ENCODE measurements at regions not wholly inside any gene's neighbourhood (a gene's known extent, or its start where the extent isn't known, plus 50 kb on each side); places are given as distances from the start of the nearest gene placed in this dataset.
A peak's percentile ranks its signal among the peaks of the same experiment; 100 is the strongest.

- CTCF ChIA-PET = interaction anchor here (1.3 to 2.7 kb wide), 3 partner anchors 9 to 77 kb away, joined by 3 to 18 read pairs (median 6); a partner anchor contains a TSS
- H3K9me3 Mint-ChIP-seq = no peaks in the 10 kb centered on the region
- H3K27me3 Mint-ChIP-seq = no peaks in the 10 kb centered on the region
- peak overlapping the region; percentile 94 for H3K27ac Mint-ChIP-seq
- H3K4me1 Mint-ChIP-seq = peaks cover 46% of the 10 kb centered on the region
- DNase-seq (no peak), ATAC-seq (ENCODE audit: low read depth) (peak; percentile 94)
- peak overlapping the region; percentile 78 for H3K4me3 Mint-ChIP-seq
- intact Hi-C loops (cut with micrococcal nuclease) = loop anchor here (1.0 to 5.0 kb wide), 8 partner anchors 31 to 667 kb away; partner anchors contain the start of genes ATP5F1A, EPG5, HAUS1 and KATNAL2
- POLR2A ChIA-PET = interaction anchor here (0.6 to 2.1 kb wide), 7 partner anchors 11 to 1723 kb away, joined by 3 to 16 read pairs (median 6); partner anchors contain the start of genes ATP5F1A, KATNAL2 and PIAS2
- H3K36me3 Mint-ChIP-seq (ENCODE audit: low read depth) = peaks cover 28% of the 10 kb centered on the region
- TF ChIP-seq, protein P1, sequence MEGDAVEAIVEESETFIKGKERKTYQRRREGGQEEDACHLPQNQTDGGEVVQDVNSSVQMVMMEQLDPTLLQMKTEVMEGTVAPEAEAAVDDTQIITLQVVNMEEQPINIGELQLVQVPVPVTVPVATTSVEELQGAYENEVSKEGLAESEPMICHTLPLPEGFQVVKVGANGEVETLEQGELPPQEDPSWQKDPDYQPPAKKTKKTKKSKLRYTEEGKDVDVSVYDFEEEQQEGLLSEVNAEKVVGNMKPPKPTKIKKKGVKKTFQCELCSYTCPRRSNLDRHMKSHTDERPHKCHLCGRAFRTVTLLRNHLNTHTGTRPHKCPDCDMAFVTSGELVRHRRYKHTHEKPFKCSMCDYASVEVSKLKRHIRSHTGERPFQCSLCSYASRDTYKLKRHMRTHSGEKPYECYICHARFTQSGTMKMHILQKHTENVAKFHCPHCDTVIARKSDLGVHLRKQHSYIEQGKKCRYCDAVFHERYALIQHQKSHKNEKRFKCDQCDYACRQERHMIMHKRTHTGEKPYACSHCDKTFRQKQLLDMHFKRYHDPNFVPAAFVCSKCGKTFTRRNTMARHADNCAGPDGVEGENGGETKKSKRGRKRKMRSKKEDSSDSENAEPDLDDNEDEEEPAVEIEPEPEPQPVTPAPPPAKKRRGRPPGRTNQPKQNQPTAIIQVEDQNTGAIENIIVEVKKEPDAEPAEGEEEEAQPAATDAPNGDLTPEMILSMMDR (IDR thresholded peaks at IDR 0.05) = no peak
Observed at GRCh38 chr18:46250084-46250811, 146.1 kb downstream of the HAUS1 start.

DNA sequence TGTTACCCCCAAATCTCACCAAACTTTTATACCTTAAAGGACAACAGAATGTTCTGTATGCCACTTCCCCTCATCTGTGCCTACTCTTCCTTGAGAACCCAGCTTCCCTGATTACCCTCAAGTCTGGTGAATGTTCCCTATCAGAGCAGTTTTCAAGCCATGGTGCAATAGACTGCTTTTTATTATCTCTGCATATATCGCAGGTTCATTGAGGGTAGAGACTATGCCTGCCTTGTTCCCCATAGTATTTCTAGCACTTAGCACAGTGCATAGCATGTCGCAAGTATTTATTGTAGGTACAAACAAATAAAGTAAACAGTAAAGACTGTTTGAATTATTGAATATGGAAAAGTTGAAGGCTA is 146.6 kb downstream of the HAUS1 start:
- no peaks in the 10 kb centered on the region for H3K9me3 Mint-ChIP-seq

DNA sequence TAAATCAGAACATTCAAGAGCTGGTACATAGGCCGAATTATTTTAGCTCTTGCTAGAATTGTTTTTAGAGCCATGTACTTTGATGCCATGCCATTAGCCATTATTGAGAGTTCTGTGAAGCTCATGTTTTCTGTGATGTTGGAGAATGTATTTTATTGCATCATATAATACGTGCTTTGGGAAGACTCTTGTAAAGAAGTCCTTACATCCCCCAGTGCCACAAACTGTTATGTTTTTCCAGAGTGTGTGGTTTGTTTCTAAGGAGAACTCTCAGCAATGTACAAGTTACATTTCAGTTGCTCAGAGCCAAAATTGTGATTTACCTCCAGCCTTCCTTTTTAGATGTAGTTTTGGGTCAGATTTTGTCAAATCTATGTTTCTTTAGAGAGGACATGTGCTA is 148.6 kb downstream of the HAUS1 start:
- peaks cover 40% of the 10 kb centered on the region for H3K4me1 Mint-ChIP-seq

More for the DNA sequence above, 146.6 kb downstream of the HAUS1 start:
- TF ChIP-seq, protein P1 (IDR thresholded peaks at IDR 0.05) = no peak
- Mint-ChIP-seq H3K36me3 (ENCODE audit: low read depth) (peaks cover 31% of the 10 kb centered on the region), H3K4me3 (peak overlapping the region; percentile 78), H3K4me1 (peaks cover 43% of the 10 kb centered on the region), H3K27ac (peak overlapping the region; percentile 94), H3K27me3 (no peaks in the 10 kb centered on the region)
- CTCF ChIA-PET = interaction anchor here (1.3 to 2.7 kb wide), 3 partner anchors 9 to 77 kb away, joined by 3 to 18 read pairs (median 6); a partner anchor contains a TSS
- no peak for DNase-seq
- intact Hi-C loops (cut with micrococcal nuclease) = loop anchor here (1.0 to 5.0 kb wide), 8 partner anchors 30 to 666 kb away; partner anchors contain the start of genes ATP5F1A, EPG5, HAUS1 and KATNAL2
- POLR2A ChIA-PET = interaction anchor here (0.6 to 2.1 kb wide), 5 partner anchors 14 to 1723 kb away, joined by 3 to 16 read pairs (median 7); partner anchors contain the start of genes ATP5F1A, KATNAL2 and PIAS2
- peak; percentile 19 for ATAC-seq (ENCODE audit: low read depth)

DNA sequence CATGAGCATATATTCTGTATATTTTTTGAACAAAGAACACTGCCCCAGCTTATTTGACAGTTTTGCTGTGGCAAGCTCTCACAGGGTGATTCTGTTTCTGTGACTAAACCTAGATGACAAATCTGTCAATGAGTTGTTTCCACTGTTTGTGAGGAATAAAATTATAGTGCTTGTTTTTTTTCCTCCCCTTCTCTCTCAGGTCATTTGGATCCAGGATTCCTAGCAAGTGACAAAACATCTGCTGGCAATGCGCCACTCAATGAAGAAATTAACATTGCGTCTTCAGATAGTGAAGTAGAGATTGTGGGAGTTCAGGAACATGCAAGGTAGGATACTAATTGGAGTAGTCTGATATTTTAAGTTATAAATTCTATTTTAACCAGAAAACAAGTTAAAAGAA is 149.3 kb downstream of the HAUS1 start:
- peaks cover 33% of the 10 kb centered on the region for H3K4me1 Mint-ChIP-seq
- H3K4me3 Mint-ChIP-seq = no peak overlapping the region
- ChIA-PET CTCF (interaction anchor here (1.2 kb wide), 1 partner anchor 80 kb away, joined by 3 read pairs; a partner anchor contains a TSS), POLR2A (no interaction called here)
- H3K27me3 Mint-ChIP-seq = no peaks in the 10 kb centered on the region
- H3K27ac Mint-ChIP-seq = peak overlapping the region; percentile 26
- intact Hi-C loops (cut with micrococcal nuclease) = loop anchor here (5.0 kb wide), 1 partner anchor 41 kb away; no protein-coding TSS in a partner anchor
- TF ChIP-seq, protein P1 (IDR thresholded peaks at IDR 0.05) = no peak
- H3K36me3 Mint-ChIP-seq (ENCODE audit: low read depth) = peaks cover 46% of the 10 kb centered on the region
- no peaks in the 10 kb centered on the region for H3K9me3 Mint-ChIP-seq
- ATAC-seq (ENCODE audit: low read depth) (no peak), DNase-seq (no peak)

More for the DNA sequence above, 148.6 kb downstream of the HAUS1 start:
- CTCF ChIA-PET = no interaction called here
- TF ChIP-seq, protein P1 (IDR thresholded peaks at IDR 0.05) = no peak
- Mint-ChIP-seq H3K36me3 (ENCODE audit: low read depth) (peaks cover 46% of the 10 kb centered on the region), H3K27me3 (no peaks in the 10 kb centered on the region), H3K9me3 (no peaks in the 10 kb centered on the region), H3K27ac (peak overlapping the region; percentile 11), H3K4me3 (no peak overlapping the region)
- POLR2A ChIA-PET = interaction anchor here (0.8 kb wide), 1 partner anchor 14 kb away, joined by 5 read pairs; no protein-coding TSS in a partner anchor
- intact Hi-C loops (cut with micrococcal nuclease) = loop anchor here (5.0 kb wide), 1 partner anchor 40 kb away; no protein-coding TSS in a partner anchor
- DNase-seq (no peak), ATAC-seq (ENCODE audit: low read depth) (no peak)

DNA sequence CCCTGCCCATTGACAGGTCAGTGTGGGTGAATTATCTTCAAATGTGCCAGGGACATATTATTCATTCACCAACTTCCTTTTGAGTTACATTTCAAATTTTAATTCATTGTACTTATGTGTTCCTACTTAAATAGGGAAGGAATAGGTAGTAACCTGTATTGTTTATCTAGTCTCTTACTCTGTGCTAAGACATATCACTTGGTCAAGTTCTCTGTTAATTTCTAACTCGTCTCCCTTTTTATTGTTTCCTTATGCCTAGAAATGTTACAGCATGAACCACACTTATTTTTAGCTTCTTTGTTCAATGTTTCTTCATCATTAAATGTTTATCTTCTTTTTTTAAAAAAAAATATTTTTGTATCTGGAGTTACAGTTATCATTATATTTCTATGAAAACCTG is 151.9 kb downstream of the HAUS1 start:
- CTCF ChIA-PET = no interaction called here
- Mint-ChIP-seq H3K27me3 (no peaks in the 10 kb centered on the region), H3K4me3 (no peak overlapping the region), H3K27ac (no peak overlapping the region), H3K36me3 (ENCODE audit: low read depth) (peaks cover 52% of the 10 kb centered on the region), H3K4me1 (peaks cover 16% of the 10 kb centered on the region), H3K9me3 (no peaks in the 10 kb centered on the region)
- ATAC-seq (ENCODE audit: low read depth) (no peak), DNase-seq (no peak)
- TF ChIP-seq, protein P1 (IDR thresholded peaks at IDR 0.05) = no peak
- intact Hi-C loops (cut with micrococcal nuclease) = no loop called here
- POLR2A ChIA-PET = interaction anchor here (0.7 kb wide), 1 partner anchor 77 kb away, joined by 3 read pairs; no protein-coding TSS in a partner anchor

Data from activated B cell treated with CpG ODN at 0.5 μM for 24 hours (primary cell).